ENCODE measurements at regions not wholly inside any gene's neighbourhood (a gene's known extent, or its start where the extent isn't known, plus 50 kb on each side); places are given as distances from the start of the nearest gene placed in this dataset.
"Not testable (repeated sequence)": the region's sequence is repeated elsewhere in the genome, so short reads cannot be mapped to it uniquely, and the experiment has no call there.

- H3K4me1 ChIP-seq; H3K9me3 ChIP-seq; H3K27ac ChIP-seq; H3K36me3 ChIP-seq; H3K4me3 ChIP-seq; intact Hi-C loops (cut with DNase I); DNase-seq: not testable (repeated sequence)
- WGBS, 2 donors, result 76 to 87% methylated on average over 5 of the region's 5 CpGs
- H3K27me3 ChIP-seq, result peaks cover 0 to 12% (median 0%) of the 10 kb centered on the region in 3 donors
Measured at GRCh38 chr5:177941386-177941785, 54.7 kb downstream of the PROP1 start.

- H3K27me3 ChIP-seq, result peaks cover 0 to 12% (median 0%) of the 10 kb centered on the region in 3 donors
- DNase-seq; H3K4me3 ChIP-seq; H3K9me3 ChIP-seq; intact Hi-C loops (cut with DNase I); H3K4me1 ChIP-seq; H3K27ac ChIP-seq; H3K36me3 ChIP-seq: not testable (repeated sequence)
- 1 to 10% methylated on average over 69 to 79 of the region's 79 CpGs for WGBS, 2 donors
Measured at GRCh38 chr5:177939246-177940171, 56.5 kb downstream of the PROP1 start.

GRCh38 chr5:177938767-177939166 is 57.3 kb downstream of the PROP1 start:
- H3K9me3 ChIP-seq; intact Hi-C loops (cut with DNase I); H3K27ac ChIP-seq; DNase-seq; H3K36me3 ChIP-seq; H3K4me1 ChIP-seq; H3K4me3 ChIP-seq: not testable (repeated sequence)
- H3K27me3 ChIP-seq, result peaks cover 0 to 12% (median 0%) of the 10 kb centered on the region in 3 donors
- WGBS, 2 donors, result 10 to 35% methylated on average over 7 of the region's 7 CpGs

GRCh38 chr5:177934233-177934632 is 61.8 kb downstream of the PROP1 start:
- intact Hi-C loops (cut with DNase I); H3K4me3 ChIP-seq; H3K27ac ChIP-seq; DNase-seq; H3K9me3 ChIP-seq; H3K4me1 ChIP-seq; H3K27me3 ChIP-seq; H3K36me3 ChIP-seq: not testable (repeated sequence)

GRCh38 chr5:177930269-177931022 is 65.6 kb downstream of the PROP1 start:
- H3K9me3 ChIP-seq; H3K27me3 ChIP-seq; H3K4me1 ChIP-seq; DNase-seq; intact Hi-C loops (cut with DNase I); H3K36me3 ChIP-seq; H3K27ac ChIP-seq; H3K4me3 ChIP-seq: not testable (repeated sequence)
- WGBS, 2 donors, result 61 to 72% methylated on average over 18 to 19 of the region's 19 CpGs

- H3K27ac ChIP-seq; H3K36me3 ChIP-seq; H3K9me3 ChIP-seq; DNase-seq; H3K4me3 ChIP-seq; H3K4me1 ChIP-seq; intact Hi-C loops (cut with DNase I); H3K27me3 ChIP-seq: not testable (repeated sequence)
- 94 to 99% methylated on average over 5 to 9 of the region's 9 CpGs for WGBS, 2 donors
Measured at GRCh38 chr5:177929618-177930017, 66.4 kb downstream of the PROP1 start.

GRCh38 chr5:177927500-177927899 is 68.5 kb downstream of the PROP1 start:
- DNase-seq; H3K27me3 ChIP-seq; intact Hi-C loops (cut with DNase I); H3K36me3 ChIP-seq; H3K9me3 ChIP-seq; H3K27ac ChIP-seq; H3K4me3 ChIP-seq; H3K4me1 ChIP-seq: not testable (repeated sequence)
- WGBS, 2 donors, result no CpG with 5 or more reads among the region's 4 CpGs

GRCh38 chr5:177924577-177924976 is 71.5 kb downstream of the PROP1 start:
- H3K27me3 ChIP-seq; H3K9me3 ChIP-seq; H3K36me3 ChIP-seq; DNase-seq; H3K4me3 ChIP-seq; H3K27ac ChIP-seq; H3K4me1 ChIP-seq; intact Hi-C loops (cut with DNase I): not testable (repeated sequence)
- 17 to 70% methylated on average over 1 to 3 of the region's 11 CpGs for WGBS, 2 donors

- DNase-seq; intact Hi-C loops (cut with DNase I); H3K4me1 ChIP-seq; H3K4me3 ChIP-seq; H3K27me3 ChIP-seq; H3K27ac ChIP-seq; H3K36me3 ChIP-seq; H3K9me3 ChIP-seq: not testable (repeated sequence)
- 46 to 48% methylated on average over 3 of the region's 4 CpGs for WGBS, 2 donors
Measured at GRCh38 chr5:177923837-177924236, 72.2 kb downstream of the PROP1 start.

GRCh38 chr5:177923189-177923588 is 72.9 kb downstream of the PROP1 start:
- H3K27me3 ChIP-seq; H3K36me3 ChIP-seq; DNase-seq; H3K9me3 ChIP-seq; intact Hi-C loops (cut with DNase I); H3K4me3 ChIP-seq; H3K27ac ChIP-seq; H3K4me1 ChIP-seq: not testable (repeated sequence)
- 77 to 85% methylated on average over 2 of the region's 5 CpGs for WGBS, 2 donors

- H3K4me1 ChIP-seq; H3K27ac ChIP-seq; H3K4me3 ChIP-seq; H3K9me3 ChIP-seq; H3K36me3 ChIP-seq; intact Hi-C loops (cut with DNase I); DNase-seq; H3K27me3 ChIP-seq: not testable (repeated sequence)
- WGBS, 2 donors, result 69 to 85% methylated on average over 2 of the region's 2 CpGs
Measured at GRCh38 chr5:177909261-177909660, 86.8 kb downstream of the PROP1 start.

- intact Hi-C loops (cut with DNase I), result not testable (repeated sequence)
Measured at GRCh38 chr5:177902806-177903205, 93.2 kb downstream of the PROP1 start.

GRCh38 chr5:177900066-177900465 is 96.0 kb downstream of the PROP1 start:
- DNase-seq; H3K27ac ChIP-seq; H3K27me3 ChIP-seq; H3K4me3 ChIP-seq; H3K36me3 ChIP-seq; H3K4me1 ChIP-seq; H3K9me3 ChIP-seq; intact Hi-C loops (cut with DNase I): not testable (repeated sequence)
- WGBS, 2 donors, result 31 to 80% methylated on average over 4 of the region's 6 CpGs

More at GRCh38 chr5:177902806-177903205, 93.2 kb downstream of the PROP1 start:
- not testable (repeated sequence) for H3K4me3 ChIP-seq, H3K27me3 ChIP-seq, H3K36me3 ChIP-seq, H3K27ac ChIP-seq, H3K9me3 ChIP-seq, H3K4me1 ChIP-seq, DNase-seq
- WGBS, 2 donors, result 80 to 86% methylated on average over 1 of the region's 3 CpGs

All from sigmoid colon (tissue), 6 donors.